GM23338 (cell line): ENCODE measurements at regions not wholly inside any gene's neighbourhood (a gene's known extent, or its start where the extent isn't known, plus 50 kb on each side); places are given as distances from the start of the nearest gene placed in this dataset.

Experiments
- ATAC-seq: fragments of 200-7000 bp; cut with Tn5 transposase; 3 replicates; pipeline ENCODE4 v1.9.1; 2020
- DNase-seq: peaks from one replicate; pipeline ENCODE4 v3.0.0-alpha.2; 2015; ENCODE audit warnings: low spot score
- H2AFZ ChIP-seq: fragments of 200-600 bp; sonication (generic); 2 replicates; pipeline ENCODE4 v1.8.0; 2016; ENCODE audit warnings: antibody characterized with exemption, mild to moderate bottlenecking, moderate library complexity
- H3F3A ChIP-seq: fragments of 200-600 bp; sonication (generic); replicated peaks from 2 replicates; pipeline ENCODE4 v1.8.0; 2017; ENCODE audit warnings: antibody characterized with exemption, mixed run types, low read depth
- H3K27ac ChIP-seq: fragments of 200-600 bp; sonication (generic); 2 replicates; pipeline ENCODE4 v1.6.1; 2016; ENCODE audit warnings: low read depth
- H3K27me3 ChIP-seq: fragments of 200-600 bp; sonication (generic); 2 replicates; pipeline ENCODE4 v1.8.0; 2016; ENCODE audit warnings: mild to moderate bottlenecking, mixed run types, moderate library complexity; ENCODE audit not compliant: insufficient read depth
- H3K36me3 ChIP-seq: fragments of 200-600 bp; sonication (generic); 2 replicates; pipeline ENCODE4 v1.8.0; 2016; ENCODE audit warnings: mild to moderate bottlenecking; ENCODE audit not compliant: insufficient read depth
- H3K4me1 ChIP-seq: fragments of 200-600 bp; sonication (generic); 2 replicates; pipeline ENCODE4 v1.8.0; 2016; ENCODE audit warnings: mild to moderate bottlenecking, moderate library complexity; ENCODE audit not compliant: insufficient read depth
- H3K4me2 ChIP-seq: fragments of 200-600 bp; sonication (generic); 2 replicates; pipeline ENCODE4 v1.7.1; 2017; ENCODE audit warnings: mixed run types
- H3K4me3 ChIP-seq: fragments of 200-600 bp; sonication (generic); 2 replicates; pipeline ENCODE4 v1.6.1; 2016; ENCODE audit warnings: mixed run types
- H3K79me2 ChIP-seq: fragments of 200-600 bp; sonication (generic); replicated peaks from 2 replicates; pipeline ENCODE4 v1.8.0; 2017; ENCODE audit warnings: mild to moderate bottlenecking; ENCODE audit not compliant: insufficient read depth
- H3K9me2 ChIP-seq: fragments of 200-600 bp; sonication (generic); 2 replicates; pipeline ENCODE4 v1.8.0; 2017; ENCODE audit not compliant: insufficient read depth
- H4K20me1 ChIP-seq: fragments of 200-600 bp; sonication (generic); replicated peaks from 2 replicates; pipeline ENCODE4 v1.8.0; 2017; ENCODE audit warnings: mild to moderate bottlenecking; ENCODE audit not compliant: insufficient read depth
- H3K27ac Mint-ChIP-seq: 2 replicates; pipeline ENCODE4 v1.8.0; 2020; ENCODE audit warnings: inconsistent platforms, mild to moderate bottlenecking, moderate library complexity, mixed read lengths
- H3K27me3 Mint-ChIP-seq: 3 replicates; pipeline ENCODE4 v1.8.0; 2022; ENCODE audit warnings: low read depth, mild to moderate bottlenecking, moderate library complexity, mixed read lengths, inconsistent platforms; ENCODE audit not compliant: insufficient read depth, poor library complexity
- H3K36me3 Mint-ChIP-seq: 3 replicates; pipeline ENCODE4 v1.8.0; 2021; ENCODE audit warnings: low read depth, mild to moderate bottlenecking, inconsistent platforms, moderate library complexity, mixed read lengths
- H3K4me1 Mint-ChIP-seq: 3 replicates; pipeline ENCODE4 v1.8.0; 2020; ENCODE audit warnings: mild to moderate bottlenecking, inconsistent platforms, mixed read lengths
- H3K4me3 Mint-ChIP-seq: 3 replicates; pipeline ENCODE4 v1.8.0; 2021; ENCODE audit warnings: moderate library complexity, mild to moderate bottlenecking, inconsistent platforms, mixed read lengths
- H3K9me3 Mint-ChIP-seq: 3 replicates; pipeline ENCODE4 v1.8.0; 2020; ENCODE audit warnings: moderate library complexity, mild to moderate bottlenecking, inconsistent platforms, mixed read lengths
- CREB1 ChIP-seq: fragments of 250-450 bp; sonication (Bioruptor Pico); IDR thresholded peaks from 2 replicates; pipeline ENCODE4 v1.5.0; 2020; ENCODE audit warnings: low read depth, mild to moderate bottlenecking, moderate library complexity
- CTCF ChIP-seq, 2 experiments: fragments of 200-600 bp in 1 of 2; sonication (generic) in 1 of 2; conservative IDR thresholded peaks; 2 replicates each; pipeline versions ENCODE4 v1.5.1 to v1.6.1; 2016 to 2017; ENCODE audit warnings: antibody characterized with exemption in 2 of 2, low read depth in 2 of 2, mild to moderate bottlenecking in 2 of 2, moderate library complexity in 1 of 2
- ETS1 ChIP-seq: IDR thresholded peaks from 2 replicates; pipeline ENCODE4 v1.6.1; 2016; ENCODE audit warnings: antibody characterized with exemption
- EZH2phosphoT487 ChIP-seq: fragments of 200-600 bp; sonication (generic); IDR thresholded peaks from one replicate; pipeline ENCODE4 v1.8.1; 2018; ENCODE audit warnings: antibody characterized with exemption; ENCODE audit not compliant: unreplicated experiment
- NANOG ChIP-seq: IDR thresholded peaks from 2 replicates; pipeline ENCODE4 v1.6.1; 2016; ENCODE audit warnings: antibody characterized with exemption, borderline replicate concordance
- POLR2AphosphoS5 ChIP-seq: IDR thresholded peaks from 2 replicates; pipeline ENCODE4 v1.6.1; 2016; ENCODE audit warnings: antibody characterized with exemption, low read depth
- REST ChIP-seq: IDR thresholded peaks from one replicate; pipeline ENCODE4 v1.6.1; 2018; ENCODE audit warnings: antibody characterized with exemption; ENCODE audit not compliant: unreplicated experiment
- STAT1 ChIP-seq: IDR thresholded peaks from one replicate; pipeline ENCODE4 v1.6.1; 2016; ENCODE audit warnings: antibody characterized with exemption; ENCODE audit not compliant: unreplicated experiment
- ZNF114 ChIP-seq: fragments of 250-450 bp; sonication (Bioruptor Pico); IDR thresholded peaks from 2 replicates; pipeline ENCODE4 v1.5.0; 2020; ENCODE audit warnings: mild to moderate bottlenecking, moderate library complexity
- ZNF331 ChIP-seq: fragments of 250-450 bp; sonication (Bioruptor Pico); IDR thresholded peaks from 2 replicates; pipeline ENCODE4 v1.5.0; 2020; ENCODE audit warnings: low read depth, mild to moderate bottlenecking, moderate library complexity

- TF ChIP-seq POLR2AphosphoS5: no peak
- no peak for TF ChIP-seq REST
- TF ChIP-seq CTCF (conservative IDR thresholded peaks at IDR 0.05; ENCODE audit: low read depth in 2 of 2): no peak
- no peak for TF ChIP-seq ZNF331 (CRISPR knock-in tag)
- no peak for TF ChIP-seq STAT1
These were observed 208.3 kb downstream of the PIK3C3 start (continued) for GRCh38 chr18:42163321-42163720.

- DNase-seq (no peak), ATAC-seq (no peak)
- no peak overlapping the region for H3K4me3 ChIP-seq
- Mint-ChIP-seq H3K36me3 (no peaks in the 10 kb centered on the region), H3K4me3 (no peak overlapping the region), H3K4me1 (no peaks in the 10 kb centered on the region), H3K27me3 (no peaks in the 10 kb centered on the region), H3K27ac (no peak overlapping the region), H3K9me3 (no peaks in the 10 kb centered on the region)
- H3K27ac ChIP-seq: no peak overlapping the region
- no peak overlapping the region for H3K4me2 ChIP-seq
- H3K36me3 ChIP-seq: no peaks in the 10 kb centered on the region
- H4K20me1 ChIP-seq: no peaks in the 10 kb centered on the region
- no peaks in the 10 kb centered on the region for H3F3A ChIP-seq
- H2AFZ ChIP-seq: no peak overlapping the region
- H3K9me2 ChIP-seq: 0 out of 2 replicates have a peak, but pooled peaks cover 4% of the 10 kb centered on the region
- H3K27me3 ChIP-seq: no peaks in the 10 kb centered on the region
- H3K4me1 ChIP-seq: no peaks in the 10 kb centered on the region
- no peaks in the 10 kb centered on the region for H3K79me2 ChIP-seq
- TF ChIP-seq STAT1 (no peak), ZNF114 (CRISPR knock-in tag) (no peak)
These were observed 209.5 kb downstream of the PIK3C3 start for GRCh38 chr18:42164556-42164955.

- ATAC-seq: no peak
- Histone ChIP-seq H3F3A (no peaks in the 10 kb centered on the region), H3K4me3 (no peak overlapping the region), H3K4me2 (no peak overlapping the region), H4K20me1 (no peaks in the 10 kb centered on the region), H3K27me3 (no peaks in the 10 kb centered on the region), H3K79me2 (no peaks in the 10 kb centered on the region), H3K36me3 (no peaks in the 10 kb centered on the region), H3K9me2 (0 out of 2 replicates have a peak, but pooled peaks cover 4% of the 10 kb centered on the region), H3K27ac (no peak overlapping the region), H3K4me1 (no peaks in the 10 kb centered on the region), H2AFZ (no peak overlapping the region)
- no peak overlapping the region; the same call in 1 of the 2 replicates for H3K27ac Mint-ChIP-seq
- H3K36me3 Mint-ChIP-seq: no peaks in the 10 kb centered on the region
- no peaks in the 10 kb centered on the region for H3K4me1 Mint-ChIP-seq
- no peaks in the 10 kb centered on the region for H3K27me3 Mint-ChIP-seq
- H3K9me3 Mint-ChIP-seq: no peaks in the 10 kb centered on the region
- H3K4me3 Mint-ChIP-seq: no peak overlapping the region
- no peak for DNase-seq
- TF ChIP-seq NANOG: no peak
- no peak for TF ChIP-seq EZH2phosphoT487
- no peak for TF ChIP-seq ZNF331 (CRISPR knock-in tag)
- no peak for TF ChIP-seq CREB1 (CRISPR knock-in tag)
- TF ChIP-seq ETS1: no peak
- TF ChIP-seq CTCF (conservative IDR thresholded peaks at IDR 0.05; ENCODE audit: low read depth in 2 of 2): no peak
- TF ChIP-seq STAT1: no peak
These were observed 211.0 kb downstream of the PIK3C3 start for GRCh38 chr18:42165922-42166513.
